ENCODE measurements at regions not wholly inside any gene's neighbourhood (a gene's known extent, or its start where the extent isn't known, plus 50 kb on each side); places are given as distances from the start of the nearest gene placed in this dataset.

GRCh38 chr6:74273541-74273940 is 577.5 kb downstream of the CD109 start:
- H3K27ac ChIP-seq (ENCODE audit: extremely low read depth, low read depth, low read length) = no peak overlapping the region
- ChIA-PET CTCF (ENCODE audit: low intra/inter-chr PET ratio) (no interaction called here), POLR2A (no interaction called here)
- H2AFZ ChIP-seq (ENCODE audit: low read depth, low read length) = no peak overlapping the region
- H3K79me2 ChIP-seq (ENCODE audit: control insufficient read depth, insufficient read depth, low read length) = no peaks in the 10 kb centered on the region
- no peaks in the 10 kb centered on the region for H4K20me1 ChIP-seq (replicated peaks; ENCODE audit: control insufficient read depth, insufficient read depth, low read length)
- in situ Hi-C loops (cut with MboI) (no loop called here), intact Hi-C loops (cut with micrococcal nuclease) (no loop called here)
- H3K9me1 ChIP-seq (ENCODE audit: control insufficient read depth, insufficient read depth, low read length) = no peaks in the 10 kb centered on the region
- H3K27me3 ChIP-seq (ENCODE audit: control insufficient read depth in 2 of 2, insufficient read depth in 2 of 2, low read length in 2 of 2) = no peaks in the 10 kb centered on the region
- no peak for FAIRE-seq
- no peak overlapping the region for H3K4me3 ChIP-seq
- no TSS peak for BruUV-seq (replicated peaks)
- H3K4me2 ChIP-seq (ENCODE audit: insufficient read depth, low read length) = no peak overlapping the region
- ATAC-seq = no peak
- TF ChIP-seq ESRRA (IDR thresholded peaks at IDR 0.05; ENCODE audit: borderline replicate concordance, low read depth) = no peak
- 0 out of 2 replicates have a peak, but pooled peaks have one; percentile 9 for TF ChIP-seq MAFK (IDR thresholded peaks at IDR 0.05; ENCODE audit: low read length)
- H3K36me3 ChIP-seq (ENCODE audit: control insufficient read depth, insufficient read depth, low read length) = no peaks in the 10 kb centered on the region
- no peaks in the 10 kb centered on the region for H3K9me3 ChIP-seq (replicated peaks; ENCODE audit: control insufficient read depth, insufficient read depth, low read depth, low read length)
- H3K9ac ChIP-seq (ENCODE audit: insufficient read depth in 1 of 2, low read depth in 2 of 2, low read length in 2 of 2) = no peak overlapping the region
- DNase-seq (ENCODE audit: extremely low read depth in 1 of 4, low spot score in 3 of 4) = no peak
- no peaks in the 10 kb centered on the region for H3K4me1 ChIP-seq (replicated peaks in 1 of 2; ENCODE audit: control insufficient read depth in 2 of 2, insufficient read depth in 2 of 2, low read length in 2 of 2)

GRCh38 chr6:74269600-74269858 is 573.5 kb downstream of the CD109 start:
- no TSS peak for BruUV-seq (replicated peaks)
- ATAC-seq (no peak), FAIRE-seq (no peak)

More at GRCh38 chr6:74269600-74269858, 573.5 kb downstream of the CD109 start:
- WGBS (ENCODE audit: insufficient coverage, low coverage, missing lambda C conversion rate) = 2% methylated on average over 3 of the region's 3 CpGs
- Histone ChIP-seq H3K79me2 (ENCODE audit: control insufficient read depth, insufficient read depth, low read length) (no peaks in the 10 kb centered on the region), H3K4me2 (ENCODE audit: insufficient read depth, low read length) (no peak overlapping the region), H3K36me3 (ENCODE audit: control insufficient read depth, insufficient read depth, low read length) (no peaks in the 10 kb centered on the region), H2AFZ (ENCODE audit: low read depth, low read length) (no peak overlapping the region), H3K9me3 (replicated peaks; ENCODE audit: control insufficient read depth, insufficient read depth, low read depth, low read length) (no peaks in the 10 kb centered on the region), H4K20me1 (replicated peaks; ENCODE audit: control insufficient read depth, insufficient read depth, low read length) (no peaks in the 10 kb centered on the region), H3K27ac (ENCODE audit: extremely low read depth, low read depth, low read length) (no peak overlapping the region), H3K9me1 (ENCODE audit: control insufficient read depth, insufficient read depth, low read length) (no peaks in the 10 kb centered on the region), H3K4me1 (replicated peaks in 1 of 2; ENCODE audit: control insufficient read depth in 2 of 2, insufficient read depth in 2 of 2, low read length in 2 of 2) (no peaks in the 10 kb centered on the region), H3K27me3 (ENCODE audit: control insufficient read depth in 2 of 2, insufficient read depth in 2 of 2, low read length in 2 of 2) (no peaks in the 10 kb centered on the region), H3K4me3 (no peak overlapping the region), H3K9ac (ENCODE audit: insufficient read depth in 1 of 2, low read depth in 2 of 2, low read length in 2 of 2) (no peak overlapping the region)
- intact Hi-C loops (cut with micrococcal nuclease) = no loop called here
- TF ChIP-seq SFPQ (IDR thresholded peaks at IDR 0.05; ENCODE audit: low read depth, low read length) (no peak), TOE1 (IDR thresholded peaks at IDR 0.05; ENCODE audit: borderline replicate concordance) (no peak), TOE1 (CRISPR knock-in tag; IDR thresholded peaks at IDR 0.05; ENCODE audit: borderline replicate concordance, low read depth) (no peak)
- ChIA-PET POLR2A (no interaction called here), CTCF (ENCODE audit: low intra/inter-chr PET ratio) (no interaction called here)
- no peak for DNase-seq (ENCODE audit: extremely low read depth in 1 of 4, low spot score in 3 of 4)
- in situ Hi-C loops (cut with MboI) = no loop called here

Data from K562 (cell line).